GM10266 (cell line): ENCODE measurements at regions not wholly inside any gene's neighbourhood (a gene's known extent, or its start where the extent isn't known, plus 50 kb on each side); places are given as distances from the start of the nearest gene placed in this dataset.

Source experiments
- DNase-seq: peaks from one replicate; pipeline ENCODE4 v3.0.0; 2012; ENCODE audit errors: extremely low spot score
- TF ChIP-seq, protein P1 (sequence below): IDR thresholded peaks from 2 replicates; pipeline ENCODE4 v1.5.1; 2012; ENCODE audit warnings: mild to moderate bottlenecking, low read depth; ENCODE audit not compliant: control insufficient read depth, insufficient read depth; ENCODE audit errors: missing control alignments

DNA sequence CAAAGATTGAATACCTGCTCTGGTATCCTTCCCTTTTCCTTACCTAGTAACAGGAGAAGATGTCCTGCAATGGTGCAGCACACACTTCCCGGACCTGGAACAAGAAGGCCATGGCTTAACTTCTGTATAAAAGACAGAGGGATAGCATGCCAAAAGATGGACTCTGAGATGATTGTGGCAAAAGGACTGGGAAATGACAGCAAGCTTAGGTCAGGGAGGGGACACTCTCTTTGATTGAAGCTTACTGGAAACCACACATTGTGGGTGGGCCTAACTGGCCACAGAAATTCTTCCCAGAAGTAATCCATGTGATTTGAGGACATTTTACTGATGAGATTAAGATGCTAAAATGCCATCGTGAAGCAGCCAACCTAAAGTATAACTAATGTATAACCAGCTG, 71.0 kb upstream of the OTUD4 start:
- no peak for DNase-seq
- TF ChIP-seq, protein P1, sequence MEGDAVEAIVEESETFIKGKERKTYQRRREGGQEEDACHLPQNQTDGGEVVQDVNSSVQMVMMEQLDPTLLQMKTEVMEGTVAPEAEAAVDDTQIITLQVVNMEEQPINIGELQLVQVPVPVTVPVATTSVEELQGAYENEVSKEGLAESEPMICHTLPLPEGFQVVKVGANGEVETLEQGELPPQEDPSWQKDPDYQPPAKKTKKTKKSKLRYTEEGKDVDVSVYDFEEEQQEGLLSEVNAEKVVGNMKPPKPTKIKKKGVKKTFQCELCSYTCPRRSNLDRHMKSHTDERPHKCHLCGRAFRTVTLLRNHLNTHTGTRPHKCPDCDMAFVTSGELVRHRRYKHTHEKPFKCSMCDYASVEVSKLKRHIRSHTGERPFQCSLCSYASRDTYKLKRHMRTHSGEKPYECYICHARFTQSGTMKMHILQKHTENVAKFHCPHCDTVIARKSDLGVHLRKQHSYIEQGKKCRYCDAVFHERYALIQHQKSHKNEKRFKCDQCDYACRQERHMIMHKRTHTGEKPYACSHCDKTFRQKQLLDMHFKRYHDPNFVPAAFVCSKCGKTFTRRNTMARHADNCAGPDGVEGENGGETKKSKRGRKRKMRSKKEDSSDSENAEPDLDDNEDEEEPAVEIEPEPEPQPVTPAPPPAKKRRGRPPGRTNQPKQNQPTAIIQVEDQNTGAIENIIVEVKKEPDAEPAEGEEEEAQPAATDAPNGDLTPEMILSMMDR = no peak

DNA sequence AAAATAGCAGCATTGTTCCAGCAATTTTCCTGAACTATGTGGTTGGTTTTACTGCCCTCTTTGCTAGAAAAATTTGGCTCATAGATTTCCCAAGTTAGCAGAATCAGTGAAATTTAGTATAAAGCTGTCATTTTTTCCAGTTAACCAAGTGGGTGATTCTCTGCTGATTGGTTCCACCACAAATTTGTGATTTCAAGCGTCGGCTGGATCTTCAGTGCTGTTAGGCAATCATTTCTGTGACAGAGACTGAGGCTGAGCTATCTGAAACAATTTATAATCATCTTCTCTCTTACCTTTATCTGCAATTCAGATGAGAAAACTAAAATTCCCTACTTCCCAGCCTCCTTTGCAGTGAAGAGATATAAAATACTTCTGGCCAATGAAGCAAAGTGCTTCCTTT, 68.6 kb upstream of the OTUD4 start:
- TF ChIP-seq, protein P1 = no peak

DNA sequence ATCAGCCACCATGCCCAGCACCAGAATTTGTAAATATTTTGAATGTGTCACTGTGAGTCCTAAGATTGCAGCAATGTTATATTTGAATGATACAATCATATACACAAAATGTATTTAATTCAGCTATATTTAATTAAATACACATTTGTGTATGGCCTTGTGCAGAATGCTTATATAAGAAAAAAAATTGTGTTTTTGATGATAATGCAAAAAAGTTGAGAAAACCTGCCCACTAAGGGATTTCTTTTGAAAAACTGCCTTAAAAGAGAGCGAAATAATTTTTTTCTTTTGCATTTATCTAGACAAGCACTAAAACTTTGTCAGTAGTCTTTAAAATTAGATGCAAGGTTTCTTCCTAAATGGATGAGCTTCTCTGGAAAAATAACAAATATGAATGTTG, 68.1 kb upstream of the OTUD4 start:
- no peak for DNase-seq
- TF ChIP-seq, protein P1 = no peak

More for the DNA sequence above, 68.6 kb upstream of the OTUD4 start:
- no peak for DNase-seq

DNA sequence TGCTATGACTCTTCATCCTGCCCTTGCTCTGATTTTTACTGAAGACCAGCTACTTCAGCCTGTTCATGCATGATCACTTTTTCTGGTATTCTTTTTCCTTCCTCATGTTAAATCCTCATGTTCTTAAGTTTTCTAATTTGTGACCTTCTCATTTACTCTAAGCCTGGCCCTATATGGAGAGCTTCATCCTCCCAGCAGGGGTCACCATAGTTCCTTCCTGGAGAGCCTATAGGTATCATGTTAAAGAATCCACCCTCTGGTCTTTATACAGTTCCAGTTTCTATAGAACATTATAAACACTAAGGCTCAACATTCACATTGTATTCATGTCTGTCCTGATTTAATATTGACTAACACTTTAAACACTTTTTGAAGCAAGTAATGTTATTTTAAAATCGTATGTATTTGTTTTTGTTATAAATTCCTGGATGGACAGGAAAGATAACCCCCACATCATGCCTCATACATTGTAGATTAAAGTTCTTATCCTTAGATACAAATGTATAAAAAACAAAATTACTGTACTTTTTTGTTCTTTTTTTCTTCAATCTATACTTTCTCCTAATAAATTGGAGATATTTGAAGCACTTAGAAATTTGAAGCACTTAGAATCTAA, 53.8 kb upstream of the OTUD4 start:
- peak; percentile 58 for DNase-seq

DNA sequence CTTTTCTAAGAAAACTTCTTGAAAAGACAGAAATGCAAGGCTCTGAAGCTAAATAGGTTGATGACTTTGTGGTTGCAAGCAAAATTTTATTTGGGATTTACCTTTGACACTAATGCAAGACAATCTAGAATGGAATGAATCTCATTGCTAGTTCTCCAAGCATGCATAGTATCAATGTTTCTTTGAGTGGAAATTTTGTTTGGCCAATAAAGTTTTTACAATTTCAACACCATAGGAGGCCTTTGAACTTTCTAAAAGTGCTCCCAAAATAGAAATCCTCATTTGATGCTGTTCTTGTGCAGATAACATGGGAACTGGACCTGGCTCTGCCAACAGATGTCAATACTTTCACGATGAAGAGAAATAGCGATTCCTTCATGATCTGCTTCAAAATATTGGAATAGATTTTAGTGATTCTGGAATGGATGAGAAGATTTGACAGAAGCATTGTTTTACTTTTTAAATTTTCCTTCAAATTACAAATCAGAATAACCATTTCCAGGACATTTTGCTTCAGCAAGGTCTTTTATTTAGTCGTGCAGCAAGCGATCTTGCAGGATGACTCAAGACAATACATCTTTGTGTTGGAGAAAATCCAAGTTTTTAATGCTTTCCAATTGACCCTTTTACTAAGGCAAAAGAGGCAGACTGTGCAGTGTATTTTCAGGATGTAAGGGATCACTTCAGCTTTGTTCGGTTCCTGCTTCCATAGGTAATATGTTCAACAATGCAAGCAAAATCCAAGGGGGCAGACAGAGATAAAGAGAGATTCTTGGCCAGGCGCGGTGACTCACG, 51.7 kb upstream of the OTUD4 start:
- TF ChIP-seq, protein P1 = no peak
- no peak for DNase-seq

More for the DNA sequence above, 53.8 kb upstream of the OTUD4 start:
- TF ChIP-seq, protein P1 = peak; percentile 79

DNA sequence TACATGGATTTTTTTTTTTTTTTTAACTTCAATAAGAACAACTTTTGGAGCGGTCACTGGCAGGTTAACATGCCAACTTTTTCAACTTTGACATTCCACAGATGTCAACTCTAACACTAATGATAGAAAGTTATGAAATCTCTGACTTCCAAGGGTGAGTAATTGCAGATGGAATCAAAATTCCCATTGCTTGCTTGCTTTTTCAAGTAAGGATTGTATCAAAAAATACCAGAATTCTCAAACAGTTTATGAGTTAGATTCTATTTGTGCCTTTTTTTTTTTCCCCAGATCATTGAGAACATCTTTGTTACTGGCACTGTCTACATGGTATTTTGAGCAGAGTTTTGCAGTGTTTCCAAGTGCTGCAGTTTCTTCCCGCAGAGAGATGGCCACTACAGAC, 50.3 kb upstream of the OTUD4 start:
- DNase-seq = no peak
- TF ChIP-seq, protein P1 = no peak
